OCI-LY7 (cell line): ENCODE measurements at regions not wholly inside any gene's neighbourhood (a gene's known extent, or its start where the extent isn't known, plus 50 kb on each side); places are given as distances from the start of the nearest gene placed in this dataset.
"Not testable (repeated sequence)": the region's sequence is repeated elsewhere in the genome, so short reads cannot be mapped to it uniquely, and the experiment has no call there.

Experiments
- BruUV-seq: library from RNA; stranded (reverse); fragments of 400-500 nt; replicated peaks from 2 replicates; lab custom pipeline; 2021; lab: Mats Ljungman, UMichigan
- CTCF ChIA-PET: fragments of 300-600 bp; sonication (Branson Sonifier 250); formaldehyde crosslinking; loops from one replicate; lab custom pipeline; 2022; ENCODE audit warnings: antibody characterized with exemption; ENCODE audit not compliant: unreplicated experiment; lab: Charles Lee
- POLR2A ChIA-PET: fragments of 300-600 bp; sonication (Branson Sonifier 250); formaldehyde crosslinking; loops from one replicate; lab custom pipeline; 2022; ENCODE audit warnings: antibody characterized with exemption; lab: Charles Lee
- DNase-seq: peaks from one replicate; pipeline ENCODE4 v3.0.0-alpha.2; 2015; ENCODE audit warnings: low spot score
- H2AFZ ChIP-seq: fragments of 200-600 bp; sonication (generic), shearing (Covaris generic); 2 replicates; pipeline ENCODE4 v1.6.1; 2014; ENCODE audit warnings: mild to moderate bottlenecking, antibody characterized with exemption, low read length, moderate library complexity
- H3K27ac ChIP-seq: fragments of 200-600 bp; sonication (generic); 2 replicates; pipeline ENCODE4 v1.5.1; 2014; ENCODE audit warnings: mixed run types, low read depth, mild to moderate bottlenecking, moderate library complexity, low read length, inconsistent platforms; ENCODE audit not compliant: poor library complexity, severe bottlenecking
- H3K36me3 ChIP-seq: fragments of 200-600 bp; sonication (generic); 2 replicates; pipeline ENCODE4 v1.6.1; 2014; ENCODE audit warnings: mild to moderate bottlenecking, antibody characterized with exemption, low read length, moderate library complexity, mixed read lengths; ENCODE audit not compliant: insufficient read depth
- H3K4me1 ChIP-seq: fragments of 200-600 bp; sonication (generic); 2 replicates; pipeline ENCODE4 v1.5.1; 2014; ENCODE audit warnings: mild to moderate bottlenecking, low read length; ENCODE audit not compliant: insufficient read depth, poor library complexity, severe bottlenecking
- H3K4me2 ChIP-seq: fragments of 200-600 bp; sonication (generic); 2 replicates; pipeline ENCODE4 v1.6.1; 2014; ENCODE audit warnings: mild to moderate bottlenecking, low read length
- H3K4me3 ChIP-seq: fragments of 200-600 bp; sonication (generic); 2 replicates; pipeline ENCODE4 v1.5.1; 2014; ENCODE audit warnings: mild to moderate bottlenecking, low read depth, low read length; ENCODE audit not compliant: poor library complexity, severe bottlenecking
- H3K79me2 ChIP-seq: fragments of 200-600 bp; sonication (generic); 2 replicates; pipeline ENCODE4 v1.6.1; 2016; ENCODE audit warnings: low read depth, mild to moderate bottlenecking, low read length, moderate library complexity, mixed read lengths; ENCODE audit not compliant: insufficient read depth
- H3K9me2 ChIP-seq: fragments of 200-600 bp; sonication (generic); 2 replicates; pipeline ENCODE4 v1.6.1; 2016; ENCODE audit warnings: mild to moderate bottlenecking, low read length, mixed read lengths; ENCODE audit not compliant: insufficient read depth
- H3K9me3 ChIP-seq: fragments of 200-600 bp; sonication (generic); 2 replicates; pipeline ENCODE4 v1.6.1; 2014; ENCODE audit warnings: mild to moderate bottlenecking, mixed run types, low read length, mixed read lengths
- H4K20me1 ChIP-seq: fragments of 200-600 bp; sonication (generic); 2 replicates; pipeline ENCODE4 v1.6.1; 2014; ENCODE audit warnings: mild to moderate bottlenecking, antibody characterized with exemption, low read length, moderate library complexity, mixed read lengths; ENCODE audit not compliant: insufficient read depth
- EZH2phosphoT487 ChIP-seq: fragments of 200-600 bp; sonication (generic); IDR thresholded peaks from 2 replicates; pipeline ENCODE4 v1.6.1; 2018; ENCODE audit warnings: low read depth, borderline replicate concordance, mild to moderate bottlenecking, mixed run types, antibody characterized with exemption, low read length, moderate library complexity, mixed read lengths
- intact Hi-C: fragments of 100-400 bp; cut with micrococcal nuclease; formaldehyde crosslinking; loops from one replicate; pipeline ENCODE4 v1.10.0; 2022; ENCODE audit not compliant: unreplicated experiment
- TF ChIP-seq, protein P1 (sequence below): fragments of 200-600 bp; sonication (generic); conservative IDR thresholded peaks from 2 replicates; pipeline ENCODE4 v1.5.1; 2014; ENCODE audit warnings: mild to moderate bottlenecking, antibody characterized with exemption, low read length, moderate library complexity, mixed read lengths

DNA sequence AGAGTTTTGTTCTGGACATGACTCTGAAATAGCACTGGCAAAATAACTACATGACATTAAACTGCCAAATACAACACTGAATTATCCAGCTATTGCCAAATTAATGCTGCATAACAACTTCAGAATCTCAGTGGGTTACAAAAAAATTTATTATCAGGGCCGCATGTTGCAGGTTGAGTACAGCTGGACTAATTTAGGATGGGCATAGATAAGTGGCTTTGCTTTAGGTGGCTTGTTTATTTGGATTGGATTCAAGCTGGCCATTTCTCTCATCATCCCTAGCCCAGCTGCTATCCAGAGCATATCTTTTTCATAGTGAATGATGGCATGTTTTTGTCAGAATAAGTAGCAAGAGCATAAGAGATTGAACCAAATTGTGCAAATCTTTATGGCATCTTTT lies 1277.1 kb downstream of the REEP3 start:
- no peaks in the 10 kb centered on the region for H3K4me1 ChIP-seq
- H4K20me1 ChIP-seq: no peaks in the 10 kb centered on the region
- no peak overlapping the region for H3K4me2 ChIP-seq
- CTCF ChIA-PET: no interaction called here
- H3K9me3 ChIP-seq: no peaks in the 10 kb centered on the region
- no peaks in the 10 kb centered on the region for H3K79me2 ChIP-seq
- no peak for TF ChIP-seq EZH2phosphoT487
- TF ChIP-seq, protein P1, sequence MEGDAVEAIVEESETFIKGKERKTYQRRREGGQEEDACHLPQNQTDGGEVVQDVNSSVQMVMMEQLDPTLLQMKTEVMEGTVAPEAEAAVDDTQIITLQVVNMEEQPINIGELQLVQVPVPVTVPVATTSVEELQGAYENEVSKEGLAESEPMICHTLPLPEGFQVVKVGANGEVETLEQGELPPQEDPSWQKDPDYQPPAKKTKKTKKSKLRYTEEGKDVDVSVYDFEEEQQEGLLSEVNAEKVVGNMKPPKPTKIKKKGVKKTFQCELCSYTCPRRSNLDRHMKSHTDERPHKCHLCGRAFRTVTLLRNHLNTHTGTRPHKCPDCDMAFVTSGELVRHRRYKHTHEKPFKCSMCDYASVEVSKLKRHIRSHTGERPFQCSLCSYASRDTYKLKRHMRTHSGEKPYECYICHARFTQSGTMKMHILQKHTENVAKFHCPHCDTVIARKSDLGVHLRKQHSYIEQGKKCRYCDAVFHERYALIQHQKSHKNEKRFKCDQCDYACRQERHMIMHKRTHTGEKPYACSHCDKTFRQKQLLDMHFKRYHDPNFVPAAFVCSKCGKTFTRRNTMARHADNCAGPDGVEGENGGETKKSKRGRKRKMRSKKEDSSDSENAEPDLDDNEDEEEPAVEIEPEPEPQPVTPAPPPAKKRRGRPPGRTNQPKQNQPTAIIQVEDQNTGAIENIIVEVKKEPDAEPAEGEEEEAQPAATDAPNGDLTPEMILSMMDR: no peak
- H3K36me3 ChIP-seq: no peaks in the 10 kb centered on the region
- no peak for DNase-seq
- no peak overlapping the region for H3K4me3 ChIP-seq
- H2AFZ ChIP-seq: no peak overlapping the region
- no peak overlapping the region for H3K27ac ChIP-seq
- intact Hi-C loops: no loop called here
- no TSS peak for BruUV-seq
- POLR2A ChIA-PET: no interaction called here
- H3K9me2 ChIP-seq: no peaks in the 10 kb centered on the region

DNA sequence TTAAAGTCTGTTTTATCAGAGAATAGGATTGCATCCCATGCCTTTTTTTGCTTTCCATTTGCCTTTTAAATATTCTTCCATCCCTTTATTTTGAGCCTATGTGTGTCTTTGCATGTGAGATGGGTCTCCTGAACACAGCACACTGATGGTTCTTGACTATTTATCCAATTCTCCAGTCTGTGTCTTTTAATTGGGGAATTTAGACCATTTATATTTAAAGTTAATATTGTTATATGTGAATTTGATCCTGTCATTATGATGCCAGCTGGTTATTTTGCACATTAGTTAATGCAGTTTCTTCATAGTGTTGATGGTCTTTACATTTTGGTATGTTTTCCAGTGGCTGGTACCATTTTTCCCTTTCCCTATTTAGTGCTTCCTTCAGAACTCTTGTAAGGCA lies 1287.0 kb downstream of the REEP3 start:
- H3K4me1 ChIP-seq, H3K79me2 ChIP-seq, H3K9me2 ChIP-seq, H3K36me3 ChIP-seq, CTCF ChIA-PET, H3K9me3 ChIP-seq, DNase-seq, H3K4me2 ChIP-seq, POLR2A ChIA-PET, H3K27ac ChIP-seq, intact Hi-C loops, H4K20me1 ChIP-seq, H2AFZ ChIP-seq, H3K4me3 ChIP-seq, BruUV-seq: not testable (repeated sequence)

DNA sequence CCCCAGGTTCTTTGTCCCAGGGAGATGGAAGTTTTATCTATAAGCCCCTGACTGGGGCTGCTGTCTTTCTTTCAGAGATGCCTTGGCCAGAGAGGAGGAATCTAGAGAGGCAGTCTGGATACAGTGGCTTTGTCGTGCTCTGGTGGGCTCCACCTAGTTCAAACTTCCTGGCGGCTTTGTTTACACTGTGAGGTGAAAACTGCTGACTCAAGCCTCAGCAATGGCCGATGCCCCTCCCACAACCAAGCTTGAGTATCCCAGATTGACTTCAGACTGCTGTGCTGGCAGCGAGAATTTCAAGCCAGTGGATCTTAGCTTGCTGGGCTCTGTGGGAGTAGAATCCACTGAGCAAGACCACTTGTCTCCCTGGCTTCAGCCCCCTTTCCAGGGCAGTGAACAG lies 1288.8 kb downstream of the REEP3 start:
- H3K79me2 ChIP-seq, H3K36me3 ChIP-seq, intact Hi-C loops, DNase-seq, H3K27ac ChIP-seq, H3K9me2 ChIP-seq, H3K4me3 ChIP-seq, H3K4me2 ChIP-seq, H3K4me1 ChIP-seq, H4K20me1 ChIP-seq, BruUV-seq, POLR2A ChIA-PET, CTCF ChIA-PET, H3K9me3 ChIP-seq, H2AFZ ChIP-seq: not testable (repeated sequence)

DNA sequence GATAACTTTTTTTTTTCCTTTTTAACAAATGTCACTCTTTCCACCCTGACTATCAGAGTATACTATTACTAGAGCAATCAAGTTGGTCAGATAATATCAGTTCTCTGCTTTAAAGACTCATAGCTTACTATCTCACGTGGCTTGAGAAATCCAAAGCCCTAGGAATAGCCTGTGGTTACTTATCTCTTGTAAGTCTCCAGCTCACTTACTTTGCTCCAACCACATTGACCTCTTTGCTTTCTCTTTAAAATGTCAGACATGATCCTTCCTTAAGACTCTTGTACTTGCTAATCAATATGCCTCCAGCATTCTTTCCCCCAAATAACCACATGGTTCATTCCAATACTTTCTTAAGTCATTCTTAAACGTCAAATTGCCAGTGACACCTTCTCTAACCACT lies 1292.2 kb downstream of the REEP3 start:
- no peak for TF ChIP-seq EZH2phosphoT487
- TF ChIP-seq, protein P1: no peak
- BruUV-seq: no TSS peak
- POLR2A ChIA-PET: interaction anchor here (0.7 kb wide), 1 partner anchor 91 kb away, joined by 3 read pairs; no protein-coding TSS in a partner anchor

More for the DNA sequence above, 1292.2 kb downstream of the REEP3 start:
- Histone ChIP-seq H3K9me3 (no peaks in the 10 kb centered on the region), H3K27ac (no peak overlapping the region), H3K36me3 (no peaks in the 10 kb centered on the region), H4K20me1 (no peaks in the 10 kb centered on the region), H3K79me2 (no peaks in the 10 kb centered on the region), H3K4me2 (no peak overlapping the region), H2AFZ (no peak overlapping the region), H3K4me1 (no peaks in the 10 kb centered on the region), H3K4me3 (no peak overlapping the region), H3K9me2 (no peaks in the 10 kb centered on the region)
- CTCF ChIA-PET: no interaction called here
- no peak for DNase-seq
- intact Hi-C loops: no loop called here
